ENCODE measurements at regions not wholly inside any gene's neighbourhood (a gene's known extent, or its start where the extent isn't known, plus 50 kb on each side); places are given as distances from the start of the nearest gene placed in this dataset.

DNA sequence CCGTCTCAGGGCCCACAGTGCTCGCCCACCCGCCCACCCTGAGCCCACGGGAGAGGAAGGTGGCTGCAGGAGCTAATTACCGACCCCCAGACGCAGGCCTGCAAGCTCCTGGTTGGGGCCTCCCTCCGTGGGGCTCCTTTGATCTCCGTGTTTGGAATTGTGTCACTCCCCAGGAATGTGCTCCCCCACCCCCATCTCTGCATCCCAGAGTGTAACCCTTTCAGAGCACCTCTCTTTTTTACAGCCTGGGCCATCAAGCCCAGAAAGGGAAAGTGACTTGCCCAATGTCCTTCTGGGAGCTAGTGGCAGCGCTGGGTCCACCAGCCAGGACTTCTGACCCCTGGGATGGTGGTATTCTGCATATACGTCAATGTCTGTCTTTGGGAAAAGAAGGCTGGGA, 335.1 kb downstream of the CYRIA start:
- Histone ChIP-seq H3K4me1 (replicated peaks) (no peaks in the 10 kb centered on the region), H3K9me3 (no peaks in the 10 kb centered on the region), H3K36me3 (no peaks in the 10 kb centered on the region), H3K4me3 (no peak overlapping the region), H3K27me3 (replicated peaks; ENCODE audit: insufficient read depth) (no peaks in the 10 kb centered on the region), H3K27ac (no peak overlapping the region)
- TF ChIP-seq CTCF (IDR thresholded peaks at IDR 0.05) (no peak), POLR2A (IDR thresholded peaks at IDR 0.05) (no peak), POLR2AphosphoS5 (IDR thresholded peaks at IDR 0.05) (no peak)
- 48% methylated on average over 10 of the region's 10 CpGs for WGBS
- intact Hi-C loops (cut with DNase I): no loop called here
- no peak for DNase-seq (ENCODE audit: low spot score)

DNA sequence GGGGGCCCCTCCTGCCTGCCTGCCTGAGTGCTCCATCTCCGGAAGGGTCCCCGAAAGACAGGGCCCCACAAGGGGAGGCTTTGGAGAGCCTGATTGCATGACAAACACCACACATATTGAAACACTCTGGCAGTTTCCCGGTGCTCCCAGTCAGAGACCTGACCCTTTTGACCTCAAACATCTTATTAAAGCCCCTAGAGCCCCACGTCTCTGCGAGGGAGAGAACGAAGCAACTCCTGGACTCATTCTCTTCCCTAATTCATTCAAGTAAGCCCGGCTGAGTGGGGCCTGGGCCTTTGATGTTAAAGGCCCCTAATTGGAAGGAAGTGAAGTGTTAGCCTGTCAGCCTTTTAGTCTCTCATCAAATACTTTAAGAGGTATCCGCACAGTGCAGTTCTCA, 335.6 kb downstream of the CYRIA start:
- Histone ChIP-seq H3K36me3 (no peaks in the 10 kb centered on the region), H3K27ac (no peak overlapping the region), H3K4me3 (no peak overlapping the region), H3K4me1 (replicated peaks) (no peaks in the 10 kb centered on the region), H3K27me3 (replicated peaks; ENCODE audit: insufficient read depth) (no peaks in the 10 kb centered on the region), H3K9me3 (no peaks in the 10 kb centered on the region)
- 82% methylated on average over 8 of the region's 8 CpGs for WGBS
- intact Hi-C loops (cut with DNase I): no loop called here
- no peak for TF ChIP-seq CTCF (IDR thresholded peaks at IDR 0.05)
- no peak for TF ChIP-seq POLR2AphosphoS5 (IDR thresholded peaks at IDR 0.05)
- no peak for TF ChIP-seq POLR2A (IDR thresholded peaks at IDR 0.05)
- no peak for DNase-seq (ENCODE audit: low spot score)

- Histone ChIP-seq H3K9me3 (no peaks in the 10 kb centered on the region), H3K4me3 (no peak overlapping the region), H3K27me3 (replicated peaks; ENCODE audit: insufficient read depth) (no peaks in the 10 kb centered on the region), H3K4me1 (replicated peaks) (no peaks in the 10 kb centered on the region), H3K36me3 (no peaks in the 10 kb centered on the region), H3K27ac (no peak overlapping the region)
- intact Hi-C loops (cut with DNase I): no loop called here
- TF ChIP-seq POLR2A (IDR thresholded peaks at IDR 0.05) (no peak), CTCF (IDR thresholded peaks at IDR 0.05) (no peak), POLR2AphosphoS5 (IDR thresholded peaks at IDR 0.05) (no peak)
- no peak for DNase-seq (ENCODE audit: low spot score)
- 80% methylated on average over 7 of the region's 7 CpGs for WGBS
These were observed 336.2 kb downstream of the CYRIA start for GRCh38 chr2:16329421-16329820.

DNA sequence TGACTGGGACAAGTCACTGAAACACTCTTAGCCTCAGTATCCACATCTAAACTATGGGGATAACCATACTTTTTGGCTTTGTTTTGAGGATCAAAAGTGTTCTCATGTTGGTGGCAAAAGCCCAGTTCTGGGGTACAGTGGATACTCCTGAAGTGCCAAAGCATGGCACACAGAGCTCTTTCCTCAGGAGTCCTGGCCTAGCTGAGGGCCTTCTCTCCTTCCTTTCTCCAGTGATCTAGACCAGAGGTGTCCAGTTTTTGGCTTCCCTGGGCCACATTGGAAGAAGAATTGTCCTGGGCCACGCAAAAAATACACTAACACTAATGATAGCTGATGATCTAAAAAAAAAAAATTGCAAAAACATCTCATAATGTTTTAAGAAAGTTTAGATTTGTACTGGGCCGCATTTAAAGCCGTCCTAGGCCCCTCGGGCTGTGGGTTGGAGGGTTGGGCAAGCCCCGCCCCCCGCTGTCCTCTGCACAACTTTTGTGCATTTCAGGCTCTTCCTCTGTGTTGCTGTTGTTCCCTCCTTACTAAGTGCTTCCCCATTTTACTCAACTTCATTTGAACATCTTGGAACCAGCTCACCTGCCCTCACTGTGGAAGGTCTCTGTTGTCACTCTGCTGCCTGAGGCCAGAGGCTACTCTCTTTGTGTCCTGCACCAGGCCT, 337.0 kb downstream of the CYRIA start:
- Histone ChIP-seq H3K4me1 (replicated peaks) (no peaks in the 10 kb centered on the region), H3K27ac (no peak overlapping the region), H3K4me3 (no peak overlapping the region), H3K9me3 (no peaks in the 10 kb centered on the region), H3K36me3 (no peaks in the 10 kb centered on the region), H3K27me3 (replicated peaks; ENCODE audit: insufficient read depth) (no peaks in the 10 kb centered on the region)
- TF ChIP-seq CTCF (IDR thresholded peaks at IDR 0.05): no peak
- no peak for TF ChIP-seq POLR2AphosphoS5 (IDR thresholded peaks at IDR 0.05)
- TF ChIP-seq POLR2A (IDR thresholded peaks at IDR 0.05): no peak
- DNase-seq (ENCODE audit: low spot score): no peak
- intact Hi-C loops (cut with DNase I): no loop called here
- WGBS: 98% methylated on average over 6 of the region's 6 CpGs

- DNase-seq (ENCODE audit: low spot score): no peak
- intact Hi-C loops (cut with DNase I): no loop called here
- Histone ChIP-seq H3K9me3 (no peaks in the 10 kb centered on the region), H3K4me3 (no peak overlapping the region), H3K36me3 (no peaks in the 10 kb centered on the region), H3K4me1 (replicated peaks) (no peaks in the 10 kb centered on the region), H3K27me3 (replicated peaks; ENCODE audit: insufficient read depth) (no peaks in the 10 kb centered on the region), H3K27ac (no peak overlapping the region)
- no peak for TF ChIP-seq CTCF (IDR thresholded peaks at IDR 0.05)
- TF ChIP-seq POLR2AphosphoS5 (IDR thresholded peaks at IDR 0.05): no peak
- no peak for TF ChIP-seq POLR2A (IDR thresholded peaks at IDR 0.05)
- WGBS: 88% methylated on average over 4 of the region's 4 CpGs
These were observed 338.3 kb downstream of the CYRIA start for GRCh38 chr2:16327326-16327725.
